T-helper 2 cell treated with Interferon-gamma antibody and Interleukin-4, amounts not matched to agents 5 μg/mL and 100 μg/mL, for 36 hours (primary cell): ENCODE measurements at regions not wholly inside any gene's neighbourhood (a gene's known extent, or its start where the extent isn't known, plus 50 kb on each side); places are given as distances from the start of the nearest gene placed in this dataset.
A peak's percentile ranks its signal among the peaks of the same experiment; 100 is the strongest.

Experiments used
- DNase-seq: peaks from one replicate; pipeline ENCODE4 v3.0.0; 2021; ENCODE audit warnings: low spot score
- H3K27ac Mint-ChIP-seq: one replicate; pipeline ENCODE4 v1.8.0; 2021; ENCODE audit warnings: mild to moderate bottlenecking, mixed read lengths
- H3K27me3 Mint-ChIP-seq: one replicate; pipeline ENCODE4 v1.8.0; 2021; ENCODE audit warnings: low read depth, mixed read lengths
- H3K36me3 Mint-ChIP-seq: one replicate; pipeline ENCODE4 v1.8.0; 2021; ENCODE audit warnings: low read depth, mixed read lengths
- H3K4me1 Mint-ChIP-seq: one replicate; pipeline ENCODE4 v1.8.0; 2021; ENCODE audit warnings: low read depth, mixed read lengths
- H3K4me3 Mint-ChIP-seq: one replicate; pipeline ENCODE4 v1.8.0; 2022; ENCODE audit warnings: mild to moderate bottlenecking, moderate library complexity, mixed read lengths
- H3K9me3 Mint-ChIP-seq: one replicate; pipeline ENCODE4 v1.8.0; 2021; ENCODE audit warnings: mixed read lengths

GRCh38 chr9:99403371-99403770 lies 181.3 kb downstream of the SEC61B start:
- H3K4me1 Mint-ChIP-seq, result no peaks in the 10 kb centered on the region
- no peak for DNase-seq
- no peak overlapping the region for H3K27ac Mint-ChIP-seq
- H3K27me3 Mint-ChIP-seq, result no peaks in the 10 kb centered on the region
- no peak overlapping the region for H3K4me3 Mint-ChIP-seq
- no peaks in the 10 kb centered on the region for H3K36me3 Mint-ChIP-seq
- H3K9me3 Mint-ChIP-seq, result no peaks in the 10 kb centered on the region

GRCh38 chr9:99405359-99405758 lies 183.3 kb downstream of the SEC61B start:
- Mint-ChIP-seq H3K27ac (no peak overlapping the region), H3K36me3 (no peaks in the 10 kb centered on the region), H3K4me1 (no peaks in the 10 kb centered on the region), H3K4me3 (no peak overlapping the region), H3K27me3 (no peaks in the 10 kb centered on the region), H3K9me3 (no peaks in the 10 kb centered on the region)
- no peak for DNase-seq

- Mint-ChIP-seq H3K27me3 (no peaks in the 10 kb centered on the region), H3K9me3 (no peaks in the 10 kb centered on the region), H3K27ac (no peak overlapping the region), H3K4me1 (no peaks in the 10 kb centered on the region), H3K36me3 (no peaks in the 10 kb centered on the region), H3K4me3 (no peak overlapping the region)
- DNase-seq, result no peak
These were observed 184.9 kb downstream of the SEC61B start for GRCh38 chr9:99406939-99407338.

DNA sequence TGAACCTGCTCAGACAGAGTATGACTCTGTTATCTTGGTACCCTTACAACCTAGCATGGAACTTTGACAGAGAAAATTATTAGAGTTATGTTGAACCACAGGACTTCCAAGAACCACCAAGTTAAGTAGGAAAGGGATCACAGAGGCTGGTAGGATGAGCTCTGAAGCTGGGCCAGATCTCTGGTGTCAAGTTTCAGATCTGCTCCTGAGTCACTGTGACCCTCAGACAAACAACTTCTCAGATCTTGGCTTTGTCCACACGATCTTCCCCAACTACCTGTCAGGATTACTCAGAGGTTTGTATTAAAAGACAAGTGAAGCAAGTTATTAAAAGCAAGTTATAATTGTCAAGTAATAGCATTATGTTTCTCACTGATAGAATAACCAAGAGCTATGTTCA lies 189.0 kb downstream of the SEC61B start:
- DNase-seq, result no peak
- Mint-ChIP-seq H3K9me3 (peaks cover 9% of the 10 kb centered on the region), H3K36me3 (no peaks in the 10 kb centered on the region), H3K27ac (no peak overlapping the region), H3K27me3 (no peaks in the 10 kb centered on the region), H3K4me3 (no peak overlapping the region), H3K4me1 (peaks cover 6% of the 10 kb centered on the region)

DNA sequence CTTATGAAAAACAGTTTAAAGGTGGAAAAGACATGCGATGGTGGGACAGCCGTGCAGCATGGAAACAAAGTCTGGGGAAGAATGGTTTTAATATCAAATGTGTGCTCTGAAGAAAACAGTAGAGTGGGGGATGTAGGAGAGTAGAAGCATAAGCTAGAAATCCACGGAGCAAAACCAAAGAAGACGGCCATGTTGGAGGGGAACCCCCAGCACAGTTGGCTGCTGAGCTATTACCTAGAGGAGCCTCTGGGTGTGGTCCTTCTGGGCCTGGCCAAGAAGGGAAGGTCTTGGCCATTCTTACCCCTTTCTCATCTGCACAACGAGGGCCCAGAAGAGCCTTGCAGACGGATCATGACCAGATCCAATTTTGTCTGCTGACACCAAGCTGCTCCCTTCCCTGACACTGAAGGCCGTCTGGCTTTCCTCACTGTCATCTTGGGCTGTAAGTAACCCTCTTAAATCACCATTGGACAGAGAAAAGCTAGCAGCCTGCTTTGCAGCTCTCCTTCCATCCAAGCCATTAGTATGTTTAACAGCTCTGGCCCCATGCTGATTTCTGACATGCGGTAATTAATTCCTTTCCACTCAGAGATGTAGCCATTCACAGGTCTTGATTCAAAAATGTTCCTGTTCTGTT lies 189.5 kb downstream of the SEC61B start:
- no peak for DNase-seq
- Mint-ChIP-seq H3K9me3 (peaks cover 9% of the 10 kb centered on the region), H3K36me3 (no peaks in the 10 kb centered on the region), H3K4me3 (no peak overlapping the region), H3K27me3 (no peaks in the 10 kb centered on the region), H3K4me1 (peaks cover 10% of the 10 kb centered on the region), H3K27ac (no peak overlapping the region)

- Mint-ChIP-seq H3K4me3 (no peak overlapping the region), H3K4me1 (peaks cover 10% of the 10 kb centered on the region), H3K9me3 (peaks cover 9% of the 10 kb centered on the region), H3K27ac (no peak overlapping the region), H3K36me3 (no peaks in the 10 kb centered on the region), H3K27me3 (no peaks in the 10 kb centered on the region)
- no peak for DNase-seq
These were observed 190.5 kb downstream of the SEC61B start for GRCh38 chr9:99412606-99413005.

- DNase-seq, result no peak
These were observed 192.2 kb downstream of the SEC61B start for GRCh38 chr9:99414321-99414720.

GRCh38 chr9:99415606-99416005 lies 193.5 kb downstream of the SEC61B start:
- no peaks in the 10 kb centered on the region for H3K36me3 Mint-ChIP-seq
- peaks cover 3% of the 10 kb centered on the region for H3K27me3 Mint-ChIP-seq

More at GRCh38 chr9:99414321-99414720, 192.2 kb downstream of the SEC61B start:
- no peaks in the 10 kb centered on the region for H3K36me3 Mint-ChIP-seq
- no peak overlapping the region for H3K4me3 Mint-ChIP-seq
- peaks cover 9% of the 10 kb centered on the region for H3K9me3 Mint-ChIP-seq
- peaks cover 10% of the 10 kb centered on the region for H3K4me1 Mint-ChIP-seq
- H3K27me3 Mint-ChIP-seq, result peaks cover 3% of the 10 kb centered on the region
- H3K27ac Mint-ChIP-seq, result no peak overlapping the region

DNA sequence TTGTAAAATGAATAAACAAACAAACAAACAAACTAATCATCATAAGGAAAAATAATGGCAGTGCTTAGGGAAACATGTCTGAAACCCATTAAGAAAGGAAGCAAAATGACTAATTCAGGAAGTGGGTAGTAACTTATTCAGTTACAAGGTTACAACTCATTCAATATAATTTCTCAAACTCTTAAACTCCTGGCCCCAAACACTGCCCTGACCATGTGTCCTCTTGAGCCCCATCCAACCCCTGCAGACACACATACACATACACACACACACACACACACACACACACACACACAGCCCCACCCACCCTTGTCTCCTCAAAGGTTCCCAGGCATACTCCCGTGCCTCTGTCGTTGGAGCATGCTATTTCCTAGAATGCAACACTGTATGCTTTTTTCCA lies 193.9 kb downstream of the SEC61B start:
- Mint-ChIP-seq H3K36me3 (no peaks in the 10 kb centered on the region), H3K9me3 (peaks cover 9% of the 10 kb centered on the region), H3K4me3 (peak overlapping the region; percentile 5), H3K27ac (peak overlapping the region; percentile 53), H3K27me3 (peaks cover 3% of the 10 kb centered on the region), H3K4me1 (peaks cover 10% of the 10 kb centered on the region)
- no peak for DNase-seq

More at GRCh38 chr9:99415606-99416005, 193.5 kb downstream of the SEC61B start:
- Mint-ChIP-seq H3K4me3 (no peak overlapping the region), H3K4me1 (peaks cover 10% of the 10 kb centered on the region), H3K9me3 (peaks cover 9% of the 10 kb centered on the region), H3K27ac (no peak overlapping the region)
- no peak for DNase-seq

- Mint-ChIP-seq H3K4me3 (no peak overlapping the region), H3K4me1 (peaks cover 10% of the 10 kb centered on the region), H3K27ac (no peak overlapping the region), H3K9me3 (peaks cover 9% of the 10 kb centered on the region), H3K36me3 (no peaks in the 10 kb centered on the region), H3K27me3 (peaks cover 3% of the 10 kb centered on the region)
- DNase-seq, result no peak
These were observed 197.0 kb downstream of the SEC61B start for GRCh38 chr9:99419070-99419469.

- Mint-ChIP-seq H3K36me3 (no peaks in the 10 kb centered on the region), H3K27me3 (peaks cover 4% of the 10 kb centered on the region), H3K9me3 (no peaks in the 10 kb centered on the region), H3K4me3 (no peak overlapping the region), H3K27ac (no peak overlapping the region), H3K4me1 (peaks cover 2% of the 10 kb centered on the region)
- DNase-seq, result no peak
These were observed 199.3 kb downstream of the SEC61B start for GRCh38 chr9:99421369-99421768.

DNA sequence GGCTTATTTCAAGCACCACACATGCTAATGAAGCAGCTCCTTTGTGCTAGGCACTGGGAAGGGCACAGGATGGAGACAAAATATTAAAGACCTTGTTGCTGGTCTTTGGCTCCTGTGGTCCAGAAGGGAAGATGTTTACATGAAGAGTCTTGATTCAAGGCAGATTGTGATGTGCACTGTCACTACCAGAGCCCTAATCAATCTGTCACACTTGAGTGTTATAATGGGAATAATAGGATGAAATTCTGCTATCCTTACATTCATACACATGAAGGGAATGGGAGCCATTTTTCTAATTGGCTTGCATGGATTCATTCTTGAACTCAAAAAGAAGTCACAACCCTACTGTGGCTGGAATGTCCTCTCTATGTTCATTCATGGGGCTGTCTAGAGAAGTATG lies 203.0 kb downstream of the SEC61B start:
- Mint-ChIP-seq H3K27me3 (peaks cover 3% of the 10 kb centered on the region), H3K27ac (no peak overlapping the region), H3K4me1 (peaks cover 5% of the 10 kb centered on the region), H3K36me3 (no peaks in the 10 kb centered on the region), H3K4me3 (no peak overlapping the region), H3K9me3 (no peaks in the 10 kb centered on the region)
- no peak for DNase-seq

- no peaks in the 10 kb centered on the region for H3K9me3 Mint-ChIP-seq
- no peak overlapping the region for H3K27ac Mint-ChIP-seq
- peaks cover 5% of the 10 kb centered on the region for H3K4me1 Mint-ChIP-seq
- no peaks in the 10 kb centered on the region for H3K36me3 Mint-ChIP-seq
- peaks cover 3% of the 10 kb centered on the region for H3K27me3 Mint-ChIP-seq
- DNase-seq, result no peak
- no peak overlapping the region for H3K4me3 Mint-ChIP-seq
These were observed 204.1 kb downstream of the SEC61B start for GRCh38 chr9:99425923-99426842.

- Mint-ChIP-seq H3K4me1 (peaks cover 5% of the 10 kb centered on the region), H3K36me3 (no peaks in the 10 kb centered on the region), H3K9me3 (no peaks in the 10 kb centered on the region), H3K4me3 (no peak overlapping the region), H3K27me3 (peaks cover 3% of the 10 kb centered on the region), H3K27ac (no peak overlapping the region)
- no peak for DNase-seq
These were observed 205.2 kb downstream of the SEC61B start for GRCh38 chr9:99427260-99427659.
